NCI-H748 treated with DMSO at 0.1 percent for 48 hours (cell line): ENCODE measurements at regions not wholly inside any gene's neighbourhood (a gene's known extent, or its start where the extent isn't known, plus 50 kb on each side); places are given as distances from the start of the nearest gene placed in this dataset.
"Not testable (repeated sequence)": the region's sequence is repeated elsewhere in the genome, so short reads cannot be mapped to it uniquely, and the experiment has no call there.

Source experiments
- DNase-seq: peaks from one replicate; lab custom pipeline; 2025; lab: John Stamatoyannopoulos, UW

DNA sequence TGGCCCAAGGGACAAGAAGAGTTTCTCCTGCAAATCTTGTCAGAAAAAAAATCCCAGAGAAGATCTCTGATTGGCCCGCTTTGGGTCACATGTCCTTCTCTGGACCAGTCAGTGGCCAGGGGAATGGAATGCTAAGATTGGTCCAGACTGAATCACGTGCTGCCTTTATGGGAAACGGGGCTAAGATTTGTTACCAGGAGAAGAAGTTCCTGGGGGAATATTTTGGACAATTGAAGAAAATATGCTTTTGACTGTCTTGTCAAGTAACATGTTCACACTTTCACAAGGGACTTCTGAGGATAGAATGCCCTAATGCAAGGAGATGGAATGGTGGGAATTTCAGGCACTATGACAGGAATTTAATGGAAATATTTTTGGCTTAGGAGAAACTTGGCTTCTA lies 74.1 kb upstream of the SH3PXD2B start:
- DNase-seq, result no peak

DNA sequence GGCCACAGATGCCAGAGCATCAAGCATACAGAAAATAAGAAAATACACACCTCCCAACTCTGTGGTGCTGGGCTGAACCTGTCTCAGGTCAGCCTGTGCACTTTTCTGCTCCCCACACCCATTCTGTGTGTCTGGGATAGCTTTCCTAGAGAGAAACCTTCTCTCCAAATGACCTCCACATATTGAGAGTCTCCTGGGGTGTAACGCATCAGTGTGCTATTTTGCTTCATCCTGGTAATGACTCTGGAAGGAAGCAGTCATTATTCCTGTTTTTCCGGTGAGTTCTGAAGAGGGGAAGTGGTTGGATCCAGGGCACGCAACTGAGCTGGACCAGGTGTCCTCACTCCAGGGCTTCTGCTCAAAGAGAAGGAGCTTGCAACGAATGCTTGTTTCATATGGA lies 73.2 kb upstream of the SH3PXD2B start:
- no peak for DNase-seq

DNA sequence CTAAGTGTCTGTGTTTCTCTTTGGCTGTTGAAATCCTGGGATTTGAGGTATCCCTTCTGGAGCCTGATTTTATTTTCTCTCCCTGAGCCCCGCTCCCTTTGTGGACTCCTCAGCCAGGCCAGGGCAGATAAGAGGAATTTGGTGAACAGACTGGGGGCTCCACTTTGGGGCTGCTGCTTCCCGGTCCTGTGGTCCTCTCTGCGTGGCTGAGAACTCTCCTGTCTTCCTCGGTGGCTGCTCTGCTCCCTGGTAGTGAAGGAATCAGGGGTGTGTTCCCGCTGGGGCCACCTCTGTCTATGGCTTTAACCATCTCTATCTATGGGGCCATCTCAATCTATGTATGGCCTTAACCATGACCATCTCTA lies 71.7 kb upstream of the SH3PXD2B start:
- DNase-seq, result no peak

DNA sequence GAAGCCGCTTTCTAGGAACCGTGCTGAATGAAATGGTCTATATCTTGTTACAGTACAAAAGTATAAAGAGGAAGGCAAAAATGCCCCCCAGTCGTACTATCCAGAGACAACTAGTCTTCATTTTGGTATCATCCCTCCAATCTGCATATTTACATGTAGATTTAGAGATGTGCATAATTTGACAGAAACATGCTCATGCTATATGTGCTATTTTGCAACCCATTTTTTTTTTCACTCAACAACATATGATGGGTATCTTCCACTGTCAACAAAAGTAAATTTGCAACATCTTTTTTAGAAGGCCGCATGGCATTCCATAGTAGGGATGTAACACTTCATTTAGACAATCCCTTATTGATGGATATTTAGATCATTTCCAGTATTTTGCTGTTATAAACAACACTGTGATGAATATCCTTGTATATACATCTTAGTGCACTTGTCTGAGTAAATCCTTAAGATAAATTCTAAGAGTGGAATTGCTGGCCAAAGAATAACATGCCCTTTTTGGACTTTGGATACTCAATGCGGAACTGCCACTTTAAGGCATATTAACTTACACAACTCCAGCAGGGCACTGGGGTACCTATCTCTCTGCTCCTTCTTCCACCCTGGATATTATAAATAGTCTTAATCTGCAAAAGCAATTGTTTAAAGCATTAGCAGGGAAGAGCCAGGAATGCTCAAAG lies 71.1 kb upstream of the SH3PXD2B start:
- no peak for DNase-seq

DNA sequence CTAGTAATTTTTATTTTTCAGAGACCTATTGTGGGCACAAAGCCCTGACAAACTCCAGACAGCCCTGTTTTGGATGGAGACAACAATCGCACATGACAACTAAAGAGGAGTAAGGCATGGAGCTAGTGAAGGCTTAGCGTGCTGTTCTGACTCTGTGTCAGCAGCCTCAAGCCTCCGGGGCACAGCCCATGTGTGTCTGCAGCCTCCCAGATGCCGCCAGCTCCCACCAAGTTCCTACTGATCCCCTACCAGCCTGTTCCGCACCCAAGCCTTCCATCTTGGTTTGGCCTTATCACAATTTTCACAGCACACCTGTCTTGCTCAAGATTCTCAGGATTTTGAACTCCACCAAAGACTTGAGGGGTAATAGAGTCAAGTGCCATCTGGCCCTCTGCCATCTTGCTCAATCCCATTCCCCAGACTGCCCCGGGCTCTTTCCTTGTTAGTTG lies 70.3 kb upstream of the SH3PXD2B start:
- DNase-seq, result no peak

DNA sequence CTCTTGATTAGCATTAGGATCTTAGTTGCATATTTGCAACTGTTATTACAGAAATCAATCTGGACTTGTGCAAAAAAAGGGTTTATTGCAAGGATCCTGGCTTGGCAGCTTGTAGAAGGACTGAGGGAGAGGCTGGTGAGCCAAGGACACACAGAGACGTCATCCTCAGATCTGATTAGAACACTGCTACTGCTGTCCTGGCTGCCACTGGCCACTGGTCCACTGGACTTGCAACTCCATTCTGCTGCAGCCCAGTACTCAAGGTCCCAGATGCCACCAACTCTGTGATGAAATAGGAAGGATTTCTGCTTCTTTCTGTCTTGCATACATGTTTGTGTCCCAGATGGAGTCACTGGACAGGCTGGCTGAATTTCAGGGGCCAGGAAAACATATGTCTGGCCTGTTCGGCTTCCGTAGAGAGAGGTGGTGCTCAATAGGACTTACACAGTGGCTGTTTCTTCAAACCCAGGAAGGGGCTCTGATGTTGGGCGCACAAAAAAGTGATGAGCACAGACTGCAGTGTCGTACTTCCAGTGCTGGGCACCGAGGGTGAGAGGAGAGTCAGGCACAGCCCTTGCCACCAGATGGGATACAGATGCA lies 68.9 kb upstream of the SH3PXD2B start:
- DNase-seq, result no peak

DNA sequence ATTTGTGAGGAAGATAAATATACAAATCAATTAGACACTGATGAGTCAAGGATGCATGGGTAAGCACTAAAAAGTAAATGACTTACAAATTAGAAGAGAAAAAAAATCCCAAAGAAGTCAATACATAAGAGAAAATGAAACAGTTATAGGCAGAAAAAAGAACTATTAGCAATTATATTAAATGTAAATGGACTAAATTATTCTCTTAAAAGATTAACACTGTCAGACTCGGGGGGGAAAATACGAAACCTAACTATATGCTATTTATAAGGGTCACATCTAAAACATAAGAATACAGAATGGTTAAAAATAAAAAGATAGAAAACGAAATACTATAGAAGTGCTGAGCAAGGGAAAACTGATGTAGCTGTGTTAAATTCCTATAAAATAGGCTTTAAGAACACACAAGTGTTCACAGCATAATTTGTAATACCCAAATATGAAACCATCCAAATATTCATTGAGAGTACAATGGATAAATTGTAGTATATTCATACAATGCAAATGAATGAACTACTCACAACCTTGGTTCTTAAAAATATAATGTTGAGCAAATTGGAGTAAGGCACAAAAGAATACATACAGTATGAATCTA lies 67.1 kb upstream of the SH3PXD2B start:
- no peak for DNase-seq

DNA sequence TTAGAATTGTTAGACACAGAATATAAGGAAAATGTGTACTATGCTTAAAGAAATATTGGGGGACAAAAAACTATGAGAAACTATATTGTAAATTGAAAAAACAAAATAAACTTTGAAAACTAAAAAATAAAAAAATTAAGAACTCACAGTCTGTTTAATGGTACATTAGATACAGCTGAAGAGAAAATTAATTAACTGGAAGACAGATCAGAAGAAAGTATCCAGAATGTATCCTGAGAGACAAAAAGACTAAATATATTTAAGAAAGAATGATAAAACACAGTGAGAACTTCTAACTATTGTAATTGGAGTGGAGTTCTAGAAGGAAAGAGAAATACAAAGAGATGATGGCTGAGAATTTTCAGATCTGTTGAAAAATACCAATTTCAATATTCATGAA lies 57.6 kb upstream of the SH3PXD2B start:
- DNase-seq, result no peak

DNA sequence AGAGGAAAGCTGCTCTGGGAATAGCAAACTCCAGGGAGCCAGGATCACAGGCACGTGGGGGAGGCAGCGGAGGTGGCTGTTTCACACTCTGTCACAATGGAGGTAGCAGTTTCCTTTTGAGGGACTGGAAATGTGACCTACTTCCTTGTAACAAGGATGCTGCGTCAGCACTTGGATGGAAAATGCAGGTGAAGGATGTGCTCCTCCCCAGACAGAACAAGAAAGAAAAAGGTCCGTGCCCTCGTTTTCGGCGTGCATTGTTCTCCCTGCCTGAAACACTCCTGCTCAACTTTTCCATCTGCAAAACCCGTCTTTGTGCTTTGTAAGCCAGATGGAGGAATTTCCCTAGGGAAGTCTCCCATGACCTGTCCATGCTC lies 55.1 kb upstream of the SH3PXD2B start:
- no peak for DNase-seq

DNA sequence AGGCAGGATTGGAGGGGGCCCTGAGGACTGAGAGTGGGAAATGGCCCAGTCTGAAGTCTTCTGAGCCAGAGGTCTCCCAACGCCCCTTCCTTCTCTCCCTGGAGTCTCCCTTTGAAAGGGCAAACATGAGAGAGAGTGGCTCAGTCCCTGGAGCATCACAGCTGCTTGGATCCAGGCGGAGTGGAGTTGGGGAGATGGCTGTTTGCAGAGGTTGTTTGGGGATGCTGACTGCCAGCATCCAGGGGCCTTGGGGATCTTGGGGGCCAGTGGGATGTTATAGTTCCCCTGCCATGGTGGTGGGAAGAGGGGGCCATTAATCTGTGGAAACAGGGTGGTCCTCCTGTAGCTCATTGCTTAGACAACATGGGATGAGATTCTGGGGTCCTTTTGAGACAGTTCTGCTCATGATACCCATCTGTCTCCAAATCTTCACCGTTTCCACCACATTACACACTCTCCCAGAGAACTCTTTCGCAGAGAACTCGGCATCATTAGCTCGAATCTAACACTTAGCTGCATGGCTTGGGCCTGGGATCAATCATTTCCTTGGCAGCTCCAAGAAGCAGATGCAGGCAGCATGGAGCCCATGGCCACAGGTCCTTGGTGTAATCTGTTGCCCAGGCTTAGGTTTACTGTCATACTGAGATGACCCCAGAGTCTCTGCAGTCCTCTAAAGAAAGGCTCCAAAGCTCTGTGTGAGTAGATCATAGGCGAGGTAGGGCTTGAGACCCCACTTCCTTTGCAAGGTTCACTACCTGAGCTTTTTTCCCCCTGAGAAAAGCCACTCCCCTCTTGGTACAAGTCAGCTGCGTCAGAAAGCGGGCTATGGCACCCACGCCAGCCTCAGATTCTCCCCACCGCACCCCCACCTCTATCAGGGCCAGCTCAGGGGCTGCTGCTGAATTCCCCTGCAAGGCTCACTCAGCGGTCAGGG lies 54.4 kb upstream of the SH3PXD2B start:
- DNase-seq, result no peak

DNA sequence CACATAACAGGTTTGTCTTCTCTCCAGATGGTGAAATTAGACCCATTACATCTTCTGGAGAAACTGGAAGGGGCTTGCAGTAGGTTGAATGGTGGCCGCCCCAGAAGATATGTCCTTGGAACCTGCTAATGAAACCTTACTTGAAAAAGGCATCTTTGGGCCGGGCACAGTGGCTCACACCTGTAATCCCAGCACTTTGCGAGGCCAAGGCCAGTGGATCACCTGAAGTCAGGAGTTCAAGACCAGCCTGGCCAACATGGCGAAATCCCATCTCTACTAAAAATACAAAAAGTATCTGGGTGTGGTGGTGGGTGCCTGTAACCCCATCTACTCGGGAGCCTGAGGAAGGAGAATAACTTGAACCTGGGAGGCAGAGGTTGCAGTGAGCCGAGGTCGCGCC lies 53.2 kb upstream of the SH3PXD2B start:
- DNase-seq, result not testable (repeated sequence)

DNA sequence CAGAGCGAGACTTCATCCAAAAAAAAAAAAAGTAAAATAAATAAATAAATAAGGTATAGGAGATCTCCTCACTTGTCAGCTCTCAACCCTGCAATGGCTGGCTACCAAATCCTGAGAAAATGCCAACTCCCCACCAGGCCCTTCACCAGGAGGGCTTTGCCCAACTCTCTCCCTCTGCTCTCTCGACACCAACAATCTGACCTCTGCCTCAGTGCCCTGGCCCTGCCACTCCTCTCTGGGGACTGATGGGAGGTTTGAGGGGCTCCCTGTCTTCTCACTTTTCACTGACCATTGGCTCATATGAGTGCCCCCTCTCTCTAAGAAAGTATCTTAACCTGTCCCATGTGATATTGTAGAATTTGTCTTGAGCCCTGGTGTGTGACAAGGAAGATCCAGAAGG lies 52.6 kb upstream of the SH3PXD2B start:
- DNase-seq, result no peak

DNA sequence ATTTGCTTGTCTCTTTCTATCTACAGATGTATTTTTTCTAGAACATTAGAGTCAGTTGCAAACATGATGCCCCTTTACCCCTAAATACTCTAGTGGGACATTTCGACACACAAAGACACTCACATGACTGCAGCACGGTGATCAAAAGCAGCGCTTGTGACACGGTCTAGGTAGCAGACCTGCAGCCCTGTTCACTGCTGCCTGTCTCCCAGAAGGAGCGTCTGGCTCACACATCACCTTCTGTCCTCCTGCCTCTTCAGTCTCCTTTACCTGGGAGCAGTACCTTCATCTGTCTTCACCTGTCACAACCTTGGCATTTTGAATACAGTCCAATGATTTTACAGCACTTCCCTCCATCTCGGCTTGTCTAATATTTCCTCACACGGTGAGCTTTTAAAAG lies 51.9 kb upstream of the SH3PXD2B start:
- DNase-seq, result no peak

DNA sequence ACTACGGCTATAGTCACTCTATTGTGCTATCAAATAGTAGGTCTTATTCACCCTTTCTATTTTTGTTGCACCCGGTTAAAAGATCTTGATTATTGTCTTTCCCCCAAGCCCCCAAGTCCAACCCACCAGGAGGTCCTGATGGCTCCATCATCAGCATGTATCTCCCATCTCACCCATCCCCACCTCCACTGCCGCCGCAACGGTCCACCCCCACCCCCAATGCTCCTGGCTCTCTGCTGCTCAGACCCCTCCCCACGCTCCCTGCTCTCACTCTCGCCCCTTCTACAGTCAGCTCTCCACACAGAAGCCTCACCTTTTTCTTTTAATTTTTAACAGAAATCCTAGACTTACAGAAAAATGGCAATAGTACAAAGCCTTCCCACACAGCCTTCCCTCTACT lies 51.5 kb upstream of the SH3PXD2B start:
- no peak for DNase-seq

DNA sequence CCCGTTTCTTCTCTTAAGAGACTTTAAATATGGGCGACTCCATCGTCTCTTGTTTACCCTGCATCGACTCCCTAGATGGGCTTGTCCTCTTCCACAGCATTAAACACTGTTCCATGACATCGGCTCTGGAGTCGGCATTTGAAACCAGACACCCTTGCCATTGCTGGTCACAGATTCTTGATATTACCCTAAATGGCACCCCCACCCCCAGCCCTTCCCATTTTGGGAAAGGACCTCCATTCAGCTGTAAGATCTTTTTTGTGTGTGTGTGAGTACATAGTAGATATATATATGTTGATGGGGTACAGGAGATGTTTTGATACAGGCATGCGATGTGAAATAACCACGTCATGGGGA lies 51.1 kb upstream of the SH3PXD2B start:
- DNase-seq, result no peak

DNA sequence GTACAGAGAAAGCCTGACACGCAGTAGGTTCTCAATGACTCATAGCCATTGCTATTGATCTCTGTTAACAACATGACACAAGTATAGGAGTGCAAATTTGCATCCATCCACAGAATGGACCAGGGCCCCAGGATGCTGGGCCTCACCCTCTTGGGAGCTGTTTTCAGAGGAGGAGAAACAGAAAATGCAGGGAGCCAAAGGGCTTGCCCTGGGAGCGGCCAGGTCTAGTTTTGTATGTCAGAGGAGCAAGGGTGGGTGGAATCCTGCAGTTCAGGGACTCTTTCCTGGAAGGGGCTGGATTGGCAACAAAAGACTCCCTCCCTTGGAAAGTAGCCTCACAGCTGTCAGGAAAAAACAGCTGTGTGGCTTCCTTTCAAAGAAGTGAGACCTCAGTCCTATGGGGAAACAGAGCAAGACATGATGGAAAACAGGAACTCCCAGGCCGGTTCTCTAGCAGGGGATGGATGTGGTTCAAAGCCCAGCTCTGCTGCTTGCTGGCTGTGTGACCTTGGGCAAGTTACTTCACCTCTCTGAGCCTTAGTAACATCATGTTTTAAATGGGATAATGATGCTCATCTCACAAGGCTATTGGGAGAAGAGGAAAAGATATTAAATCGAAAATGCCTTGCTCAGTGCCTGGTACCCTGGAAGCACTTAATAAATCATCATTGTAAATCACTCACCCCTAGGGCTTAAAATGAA lies 50.5 kb upstream of the SH3PXD2B start:
- no peak for DNase-seq

DNA sequence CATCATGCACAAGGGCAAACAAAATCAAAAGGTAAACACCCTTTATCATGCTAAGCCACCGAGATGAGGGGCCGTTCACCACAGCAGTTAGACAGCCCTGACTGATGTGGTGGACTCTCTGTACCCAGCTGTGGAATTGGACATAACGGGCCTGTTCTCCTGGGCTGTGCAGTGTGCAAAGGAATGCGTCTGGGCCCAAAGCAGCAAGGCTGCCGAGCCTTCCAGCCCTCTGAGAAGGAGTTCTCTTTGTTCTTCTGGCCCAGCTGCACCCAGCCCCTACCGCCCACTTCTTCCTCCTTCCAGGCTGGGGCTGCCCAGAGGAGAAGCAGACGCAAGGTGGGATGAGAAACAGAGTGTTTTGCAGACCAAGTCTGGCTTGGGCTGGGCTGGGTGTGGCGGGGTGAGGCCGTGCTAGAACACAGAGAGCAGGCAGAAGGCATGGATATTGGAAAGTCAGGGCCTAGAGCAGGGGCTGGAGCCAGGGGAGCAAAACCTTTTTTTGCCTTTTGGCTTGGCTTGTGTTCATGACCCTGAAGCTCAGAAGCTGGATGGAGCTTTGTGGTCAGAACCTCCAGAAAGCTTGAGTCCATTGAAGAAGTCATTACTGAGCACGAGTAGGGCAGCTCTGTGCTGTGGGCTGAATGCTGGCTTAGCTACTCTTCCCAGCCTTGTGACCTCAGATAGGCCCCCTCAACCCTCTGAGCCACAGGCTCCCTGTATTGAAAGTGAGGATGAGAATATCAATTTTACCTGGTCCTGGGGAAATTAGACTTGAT lies 49.8 kb upstream of the SH3PXD2B start:
- no peak for DNase-seq
